ENCODE measurements at regions not wholly inside any gene's neighbourhood (a gene's known extent, or its start where the extent isn't known, plus 50 kb on each side); places are given as distances from the start of the nearest gene placed in this dataset.

GRCh38 chr12:105823810-105824209, 314.9 kb downstream of the NUAK1 start:
- no peak overlapping the region for H3K27ac ChIP-seq (ENCODE audit: low read depth in 2 of 2, low read length in 2 of 2)

GRCh38 chr12:105825141-105825540, 313.6 kb downstream of the NUAK1 start:
- Histone ChIP-seq H3K4me3 (ENCODE audit: low read length in 2 of 2) (no peak overlapping the region), H3K9me3 (ENCODE audit: control insufficient read depth in 2 of 2, low read length in 2 of 2) (no peaks in the 10 kb centered on the region), H3K27ac (ENCODE audit: low read depth in 2 of 2, low read length in 2 of 2) (no peak overlapping the region), H3K9ac (ENCODE audit: low read depth in 1 of 2, low read length in 2 of 2) (no peak overlapping the region), H3K4me1 (ENCODE audit: control insufficient read depth in 2 of 2, insufficient read depth in 2 of 2, low read length in 2 of 2) (no peaks in the 10 kb centered on the region), H3K27me3 (ENCODE audit: control insufficient read depth in 2 of 2, insufficient read depth in 2 of 2, low read length in 2 of 2) (no peaks in the 10 kb centered on the region), H3K36me3 (ENCODE audit: control insufficient read depth in 2 of 2, insufficient read depth in 2 of 2, low read length in 2 of 2) (no peaks in the 10 kb centered on the region)

More at GRCh38 chr12:105823810-105824209, 314.9 kb downstream of the NUAK1 start:
- Histone ChIP-seq H3K9ac (ENCODE audit: low read depth in 1 of 2, low read length in 2 of 2) (no peak overlapping the region), H3K4me1 (ENCODE audit: control insufficient read depth in 2 of 2, insufficient read depth in 2 of 2, low read length in 2 of 2) (no peaks in the 10 kb centered on the region), H3K27me3 (ENCODE audit: control insufficient read depth in 2 of 2, insufficient read depth in 2 of 2, low read length in 2 of 2) (no peaks in the 10 kb centered on the region), H3K36me3 (ENCODE audit: control insufficient read depth in 2 of 2, insufficient read depth in 2 of 2, low read length in 2 of 2) (no peaks in the 10 kb centered on the region), H3K4me3 (ENCODE audit: low read length in 2 of 2) (no peak overlapping the region), H3K9me3 (ENCODE audit: control insufficient read depth in 2 of 2, low read length in 2 of 2) (no peaks in the 10 kb centered on the region)

- H3K9ac ChIP-seq (ENCODE audit: low read depth in 1 of 2, low read length in 2 of 2): no peak overlapping the region
- no peaks in the 10 kb centered on the region for H3K27me3 ChIP-seq (ENCODE audit: control insufficient read depth in 2 of 2, insufficient read depth in 2 of 2, low read length in 2 of 2)
- no peak overlapping the region for H3K4me3 ChIP-seq (ENCODE audit: low read length in 2 of 2)
Observed at GRCh38 chr12:105831372-105831771, 307.4 kb downstream of the NUAK1 start.

GRCh38 chr12:105832021-105832420, 306.7 kb downstream of the NUAK1 start:
- H3K36me3 ChIP-seq (ENCODE audit: control insufficient read depth in 2 of 2, insufficient read depth in 2 of 2, low read length in 2 of 2): no peaks in the 10 kb centered on the region
- H3K9ac ChIP-seq (ENCODE audit: low read depth in 1 of 2, low read length in 2 of 2): no peak overlapping the region
- no peaks in the 10 kb centered on the region for H3K27me3 ChIP-seq (ENCODE audit: control insufficient read depth in 2 of 2, insufficient read depth in 2 of 2, low read length in 2 of 2)
- no peaks in the 10 kb centered on the region for H3K9me3 ChIP-seq (ENCODE audit: control insufficient read depth in 2 of 2, low read length in 2 of 2)
- no peak overlapping the region for H3K4me3 ChIP-seq (ENCODE audit: low read length in 2 of 2)
- H3K4me1 ChIP-seq (ENCODE audit: control insufficient read depth in 2 of 2, insufficient read depth in 2 of 2, low read length in 2 of 2): no peaks in the 10 kb centered on the region
- no peak overlapping the region for H3K27ac ChIP-seq (ENCODE audit: low read depth in 2 of 2, low read length in 2 of 2)

More at GRCh38 chr12:105831372-105831771, 307.4 kb downstream of the NUAK1 start:
- Histone ChIP-seq H3K9me3 (ENCODE audit: control insufficient read depth in 2 of 2, low read length in 2 of 2) (no peaks in the 10 kb centered on the region), H3K36me3 (ENCODE audit: control insufficient read depth in 2 of 2, insufficient read depth in 2 of 2, low read length in 2 of 2) (no peaks in the 10 kb centered on the region), H3K4me1 (ENCODE audit: control insufficient read depth in 2 of 2, insufficient read depth in 2 of 2, low read length in 2 of 2) (no peaks in the 10 kb centered on the region), H3K27ac (ENCODE audit: low read depth in 2 of 2, low read length in 2 of 2) (no peak overlapping the region)

GRCh38 chr12:105832806-105833205, 305.9 kb downstream of the NUAK1 start:
- Histone ChIP-seq H3K36me3 (ENCODE audit: control insufficient read depth in 2 of 2, insufficient read depth in 2 of 2, low read length in 2 of 2) (no peaks in the 10 kb centered on the region), H3K4me1 (ENCODE audit: control insufficient read depth in 2 of 2, insufficient read depth in 2 of 2, low read length in 2 of 2) (no peaks in the 10 kb centered on the region), H3K9ac (ENCODE audit: low read depth in 1 of 2, low read length in 2 of 2) (no peak overlapping the region), H3K4me3 (ENCODE audit: low read length in 2 of 2) (no peak overlapping the region), H3K27ac (ENCODE audit: low read depth in 2 of 2, low read length in 2 of 2) (no peak overlapping the region), H3K9me3 (ENCODE audit: control insufficient read depth in 2 of 2, low read length in 2 of 2) (no peaks in the 10 kb centered on the region), H3K27me3 (ENCODE audit: control insufficient read depth in 2 of 2, insufficient read depth in 2 of 2, low read length in 2 of 2) (no peaks in the 10 kb centered on the region)

- no peak overlapping the region for H3K4me3 ChIP-seq (ENCODE audit: low read length in 2 of 2)
- no peak overlapping the region for H3K27ac ChIP-seq (ENCODE audit: low read depth in 2 of 2, low read length in 2 of 2)
- no peaks in the 10 kb centered on the region for H3K27me3 ChIP-seq (ENCODE audit: control insufficient read depth in 2 of 2, insufficient read depth in 2 of 2, low read length in 2 of 2)
- no peaks in the 10 kb centered on the region for H3K36me3 ChIP-seq (ENCODE audit: control insufficient read depth in 2 of 2, insufficient read depth in 2 of 2, low read length in 2 of 2)
- H3K9ac ChIP-seq (ENCODE audit: low read depth in 1 of 2, low read length in 2 of 2): no peak overlapping the region
- no peaks in the 10 kb centered on the region for H3K9me3 ChIP-seq (ENCODE audit: control insufficient read depth in 2 of 2, low read length in 2 of 2)
- no peaks in the 10 kb centered on the region for H3K4me1 ChIP-seq (ENCODE audit: control insufficient read depth in 2 of 2, insufficient read depth in 2 of 2, low read length in 2 of 2)
Observed at GRCh38 chr12:105834496-105834895, 304.3 kb downstream of the NUAK1 start.

GRCh38 chr12:105835580-105836241, 303.0 kb downstream of the NUAK1 start:
- Histone ChIP-seq H3K9ac (ENCODE audit: low read depth in 1 of 2, low read length in 2 of 2) (no peak overlapping the region), H3K27ac (ENCODE audit: low read depth in 2 of 2, low read length in 2 of 2) (no peak overlapping the region), H3K27me3 (ENCODE audit: control insufficient read depth in 2 of 2, insufficient read depth in 2 of 2, low read length in 2 of 2) (no peaks in the 10 kb centered on the region), H3K9me3 (ENCODE audit: control insufficient read depth in 2 of 2, low read length in 2 of 2) (no peaks in the 10 kb centered on the region), H3K4me1 (ENCODE audit: control insufficient read depth in 2 of 2, insufficient read depth in 2 of 2, low read length in 2 of 2) (no peaks in the 10 kb centered on the region), H3K4me3 (ENCODE audit: low read length in 2 of 2) (no peak overlapping the region), H3K36me3 (ENCODE audit: control insufficient read depth in 2 of 2, insufficient read depth in 2 of 2, low read length in 2 of 2) (no peaks in the 10 kb centered on the region)

- Histone ChIP-seq H3K36me3 (ENCODE audit: control insufficient read depth in 2 of 2, insufficient read depth in 2 of 2, low read length in 2 of 2) (no peaks in the 10 kb centered on the region), H3K27me3 (ENCODE audit: control insufficient read depth in 2 of 2, insufficient read depth in 2 of 2, low read length in 2 of 2) (no peaks in the 10 kb centered on the region), H3K9me3 (ENCODE audit: control insufficient read depth in 2 of 2, low read length in 2 of 2) (no peaks in the 10 kb centered on the region), H3K27ac (ENCODE audit: low read depth in 2 of 2, low read length in 2 of 2) (no peak overlapping the region), H3K9ac (ENCODE audit: low read depth in 1 of 2, low read length in 2 of 2) (no peak overlapping the region), H3K4me1 (ENCODE audit: control insufficient read depth in 2 of 2, insufficient read depth in 2 of 2, low read length in 2 of 2) (no peaks in the 10 kb centered on the region), H3K4me3 (ENCODE audit: low read length in 2 of 2) (no peak overlapping the region)
Observed at GRCh38 chr12:105836242-105836622, 302.5 kb downstream of the NUAK1 start.

- Histone ChIP-seq H3K36me3 (ENCODE audit: control insufficient read depth in 2 of 2, insufficient read depth in 2 of 2, low read length in 2 of 2) (no peaks in the 10 kb centered on the region), H3K4me1 (ENCODE audit: control insufficient read depth in 2 of 2, insufficient read depth in 2 of 2, low read length in 2 of 2) (no peaks in the 10 kb centered on the region), H3K9ac (ENCODE audit: low read depth in 1 of 2, low read length in 2 of 2) (no peak overlapping the region), H3K27ac (ENCODE audit: low read depth in 2 of 2, low read length in 2 of 2) (no peak overlapping the region), H3K27me3 (ENCODE audit: control insufficient read depth in 2 of 2, insufficient read depth in 2 of 2, low read length in 2 of 2) (no peaks in the 10 kb centered on the region), H3K4me3 (ENCODE audit: low read length in 2 of 2) (no peak overlapping the region), H3K9me3 (ENCODE audit: control insufficient read depth in 2 of 2, low read length in 2 of 2) (no peaks in the 10 kb centered on the region)
Observed at GRCh38 chr12:105839629-105840127, 299.1 kb downstream of the NUAK1 start.

- Histone ChIP-seq H3K4me3 (ENCODE audit: low read length in 2 of 2) (no peak overlapping the region), H3K4me1 (ENCODE audit: control insufficient read depth in 2 of 2, insufficient read depth in 2 of 2, low read length in 2 of 2) (no peaks in the 10 kb centered on the region), H3K27ac (ENCODE audit: low read depth in 2 of 2, low read length in 2 of 2) (no peak overlapping the region), H3K27me3 (ENCODE audit: control insufficient read depth in 2 of 2, insufficient read depth in 2 of 2, low read length in 2 of 2) (no peaks in the 10 kb centered on the region), H3K36me3 (ENCODE audit: control insufficient read depth in 2 of 2, insufficient read depth in 2 of 2, low read length in 2 of 2) (no peaks in the 10 kb centered on the region), H3K9ac (ENCODE audit: low read depth in 1 of 2, low read length in 2 of 2) (no peak overlapping the region), H3K9me3 (ENCODE audit: control insufficient read depth in 2 of 2, low read length in 2 of 2) (no peaks in the 10 kb centered on the region)
Observed at GRCh38 chr12:105840384-105840783, 298.4 kb downstream of the NUAK1 start.

All from mucosa of rectum (tissue), 2 donors.